PC-3 (cell line): ENCODE measurements at regions not wholly inside any gene's neighbourhood (a gene's known extent, or its start where the extent isn't known, plus 50 kb on each side); places are given as distances from the start of the nearest gene placed in this dataset.

Source experiments
- ATAC-seq: fragments of 200-7000 bp; cut with Tn5 transposase; 2 replicates; pipeline ENCODE4 v1.9.1; 2020; ENCODE audit warnings: mild to moderate bottlenecking, moderate library complexity
- BruUV-seq: library from RNA; stranded (reverse); fragments of 400-500 nt; replicated peaks from 2 replicates; lab custom pipeline; 2021; lab: Mats Ljungman, UMichigan
- CTCF ChIA-PET: fragments of 300-600 bp; sonication (Branson Sonifier 250); formaldehyde crosslinking; loops from one replicate; lab custom pipeline; 2022; ENCODE audit warnings: antibody characterized with exemption; lab: Charles Lee
- POLR2A ChIA-PET: fragments of 300-600 bp; sonication (Branson Sonifier 250); formaldehyde crosslinking; loops from one replicate; lab custom pipeline; 2022; ENCODE audit warnings: antibody characterized with exemption; ENCODE audit not compliant: unreplicated experiment; lab: Charles Lee
- DNase-seq: peaks from one replicate; pipeline ENCODE4 v3.0.0-alpha.2; 2015
- H2AFZ ChIP-seq: fragments of 300-600 bp; sonication (generic); 2 replicates; pipeline ENCODE4 v1.6.0; 2016; ENCODE audit warnings: antibody characterized with exemption, low read length
- H3F3A ChIP-seq: fragments of 300-600 bp; sonication (generic); one replicate; pipeline ENCODE4 v1.6.0; 2017; ENCODE audit warnings: antibody characterized with exemption, low read length, control low read depth, mild to moderate bottlenecking; ENCODE audit not compliant: unreplicated experiment
- H3K27ac ChIP-seq: fragments of 300-600 bp; sonication (generic); 2 replicates; pipeline ENCODE4 v1.5.1; 2016; ENCODE audit warnings: mild to moderate bottlenecking, low read length
- H3K27me3 ChIP-seq: fragments of 300-600 bp; sonication (generic); 2 replicates; pipeline ENCODE4 v1.6.1; 2016; ENCODE audit warnings: low read length, mixed read lengths
- H3K36me3 ChIP-seq: fragments of 300-600 bp; sonication (generic); 2 replicates; pipeline ENCODE4 v1.6.1; 2016; ENCODE audit warnings: low read depth, mixed run types, low read length, mixed read lengths
- H3K4me1 ChIP-seq: fragments of 300-600 bp; sonication (generic); 2 replicates; pipeline ENCODE4 v1.5.1; 2016; ENCODE audit warnings: low read length; ENCODE audit not compliant: insufficient read depth
- H3K4me2 ChIP-seq: fragments of 300-600 bp; sonication (generic); 2 replicates; pipeline ENCODE4 v1.6.0; 2016; ENCODE audit warnings: low read length
- H3K4me3 ChIP-seq: fragments of 300-600 bp; sonication (generic); 2 replicates; pipeline ENCODE4 v1.5.1; 2016; ENCODE audit warnings: mild to moderate bottlenecking, low read length, mixed read lengths
- H3K79me2 ChIP-seq: fragments of 300-600 bp; sonication (generic); 2 replicates; pipeline ENCODE4 v1.6.1; 2017; ENCODE audit warnings: low read length, mixed read lengths
- H3K9ac ChIP-seq: fragments of 300-600 bp; sonication (generic); 2 replicates; pipeline ENCODE4 v1.6.0; 2016; ENCODE audit warnings: mild to moderate bottlenecking, low read length
- H3K9me2 ChIP-seq: fragments of 300-600 bp; sonication (generic); replicated peaks from 2 replicates; pipeline ENCODE4 v1.6.1; 2016; ENCODE audit warnings: mixed run types, low read length, mixed read lengths
- H3K9me3 ChIP-seq: fragments of 300-600 bp; sonication (generic); 2 replicates; pipeline ENCODE4 v1.6.1; 2016; ENCODE audit warnings: low read length, mixed read lengths
- H4K20me1 ChIP-seq: fragments of 300-600 bp; sonication (generic); 2 replicates; pipeline ENCODE4 v1.6.1; 2016; ENCODE audit warnings: low read length, mixed read lengths
- CTCF ChIP-seq: fragments of 300-600 bp; sonication (generic); conservative IDR thresholded peaks from 2 replicates; pipeline ENCODE4 v1.5.1; 2017; ENCODE audit warnings: antibody characterized with exemption, low read depth, mild to moderate bottlenecking, low read length
- EZH2 ChIP-seq: fragments of 300-600 bp; sonication (generic); IDR thresholded peaks from one replicate; pipeline ENCODE4 v1.6.1; 2017; ENCODE audit warnings: antibody characterized with exemption, mild to moderate bottlenecking, low read length; ENCODE audit not compliant: unreplicated experiment
- EZH2phosphoT487 ChIP-seq: fragments of 300-600 bp; sonication (generic); IDR thresholded peaks from 2 replicates; pipeline ENCODE4 v1.6.1; 2018; ENCODE audit warnings: mild to moderate bottlenecking, antibody characterized with exemption, low read length, borderline replicate concordance
- intact Hi-C: fragments of 100-400 bp; cut with micrococcal nuclease; formaldehyde crosslinking; loops from 2 replicates; pipeline ENCODE4 v1.9.0; 2023

GRCh38 chr2:122545821-122546220, 790.4 kb downstream of the TSN start:
- Histone ChIP-seq H3K27me3 (no peaks in the 10 kb centered on the region), H3K79me2 (no peaks in the 10 kb centered on the region), H3K4me2 (no peak overlapping the region), H2AFZ (no peak overlapping the region), H3K27ac (no peak overlapping the region), H3K9me3 (no peaks in the 10 kb centered on the region), H3K9me2 (no peaks in the 10 kb centered on the region), H3F3A (no peaks in the 10 kb centered on the region), H3K4me3 (no peak overlapping the region), H3K4me1 (no peaks in the 10 kb centered on the region), H3K36me3 (no peaks in the 10 kb centered on the region), H4K20me1 (no peaks in the 10 kb centered on the region), H3K9ac (no peak overlapping the region)
- intact Hi-C loops: no loop called here
- TF ChIP-seq CTCF: no peak
- TF ChIP-seq EZH2phosphoT487: no peak
- no peak for TF ChIP-seq EZH2
- ATAC-seq (no peak), DNase-seq (no peak)
- BruUV-seq: no TSS peak
- POLR2A ChIA-PET: no interaction called here
- CTCF ChIA-PET: no interaction called here

- BruUV-seq: no TSS peak
These were observed 807.3 kb downstream of the TSN start for GRCh38 chr2:122562775-122563174.

GRCh38 chr2:122563781-122564180, 808.3 kb downstream of the TSN start:
- CTCF ChIA-PET: no interaction called here
- no peaks in the 10 kb centered on the region for H4K20me1 ChIP-seq
- no peak overlapping the region for H3K9ac ChIP-seq
- H3K4me2 ChIP-seq: no peak overlapping the region
- no peaks in the 10 kb centered on the region for H3K36me3 ChIP-seq
- ATAC-seq (no peak), DNase-seq (no peak)
- H3F3A ChIP-seq: no peaks in the 10 kb centered on the region
- H2AFZ ChIP-seq: no peak overlapping the region
- no peak overlapping the region for H3K27ac ChIP-seq
- no peaks in the 10 kb centered on the region for H3K9me2 ChIP-seq
- POLR2A ChIA-PET: no interaction called here
- no peaks in the 10 kb centered on the region for H3K27me3 ChIP-seq
- H3K79me2 ChIP-seq: no peaks in the 10 kb centered on the region
- no peak overlapping the region for H3K4me3 ChIP-seq
- no TSS peak for BruUV-seq
- H3K9me3 ChIP-seq: no peaks in the 10 kb centered on the region
- TF ChIP-seq CTCF (no peak), EZH2phosphoT487 (no peak), EZH2 (no peak)
- H3K4me1 ChIP-seq: no peaks in the 10 kb centered on the region
- intact Hi-C loops: no loop called here

More at GRCh38 chr2:122562775-122563174, 807.3 kb downstream of the TSN start:
- TF ChIP-seq EZH2phosphoT487 (no peak), EZH2 (no peak)
- ATAC-seq (no peak), DNase-seq (no peak)
- Histone ChIP-seq H2AFZ (no peak overlapping the region), H3K9ac (no peak overlapping the region), H3K27me3 (no peaks in the 10 kb centered on the region), H3K9me2 (no peaks in the 10 kb centered on the region), H3K36me3 (no peaks in the 10 kb centered on the region), H3K9me3 (no peaks in the 10 kb centered on the region), H3K4me2 (no peak overlapping the region), H4K20me1 (no peaks in the 10 kb centered on the region), H3K79me2 (no peaks in the 10 kb centered on the region), H3K4me1 (no peaks in the 10 kb centered on the region), H3K4me3 (no peak overlapping the region), H3F3A (no peaks in the 10 kb centered on the region), H3K27ac (no peak overlapping the region)
- POLR2A ChIA-PET: no interaction called here
- CTCF ChIA-PET: no interaction called here
- intact Hi-C loops: no loop called here
